ENCODE measurements at regions not wholly inside any gene's neighbourhood (a gene's known extent, or its start where the extent isn't known, plus 50 kb on each side); places are given as distances from the start of the nearest gene placed in this dataset.

DNA sequence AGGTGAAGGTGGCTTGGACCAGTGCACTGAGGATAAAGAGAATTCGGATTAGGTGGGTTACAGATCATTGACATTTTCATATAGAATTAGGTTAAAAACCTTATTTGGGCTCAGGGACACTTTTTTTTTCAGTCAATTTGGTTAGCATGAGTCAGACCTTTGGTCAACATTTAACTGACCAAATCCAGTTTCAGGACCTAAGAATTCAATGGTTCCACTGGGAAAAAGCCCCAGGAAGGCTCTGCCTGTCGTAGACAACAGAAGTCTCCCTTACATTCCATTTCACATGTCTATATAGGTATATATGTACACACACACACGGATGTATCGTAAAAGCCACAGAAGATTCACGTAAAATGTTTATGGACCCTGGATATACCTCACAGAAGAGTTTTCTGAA, 184.2 kb upstream of the RREB1 start:
- ChIA-PET CTCF (no interaction called here), POLR2A (no interaction called here)
- no peak overlapping the region for H3K27ac ChIP-seq (ENCODE audit: low read depth, low read length)
- H3K4me1 Mint-ChIP-seq = peaks cover under 1 to 2% (median under 1%) of the 10 kb centered on the region in 3 donors
- no peak overlapping the region for H3K4me3 ChIP-seq (ENCODE audit: low read length)
- no peaks in the 10 kb centered on the region for H3K36me3 ChIP-seq (ENCODE audit: insufficient read depth, low read length)
- no peak for DNase-seq
- peaks cover 2% of the 10 kb centered on the region for H3K4me1 ChIP-seq (ENCODE audit: insufficient read depth, low read length)
- no peaks in the 10 kb centered on the region for H3K27me3 ChIP-seq (ENCODE audit: insufficient read depth, low read length, poor library complexity, severe bottlenecking)
- peaks cover 0 to 4% (median 0%) of the 10 kb centered on the region in 5 donors for H3K9me3 Mint-ChIP-seq
- no peaks in the 10 kb centered on the region for H3K36me3 Mint-ChIP-seq
- H3K9me3 ChIP-seq (ENCODE audit: low read length) = no peaks in the 10 kb centered on the region
- peaks cover 12 to 40% of the 10 kb centered on the region in 2 donors for H3K27me3 Mint-ChIP-seq
- H3K4me3 Mint-ChIP-seq = no peak overlapping the region
- H3K27ac Mint-ChIP-seq = no peak overlapping the region

DNA sequence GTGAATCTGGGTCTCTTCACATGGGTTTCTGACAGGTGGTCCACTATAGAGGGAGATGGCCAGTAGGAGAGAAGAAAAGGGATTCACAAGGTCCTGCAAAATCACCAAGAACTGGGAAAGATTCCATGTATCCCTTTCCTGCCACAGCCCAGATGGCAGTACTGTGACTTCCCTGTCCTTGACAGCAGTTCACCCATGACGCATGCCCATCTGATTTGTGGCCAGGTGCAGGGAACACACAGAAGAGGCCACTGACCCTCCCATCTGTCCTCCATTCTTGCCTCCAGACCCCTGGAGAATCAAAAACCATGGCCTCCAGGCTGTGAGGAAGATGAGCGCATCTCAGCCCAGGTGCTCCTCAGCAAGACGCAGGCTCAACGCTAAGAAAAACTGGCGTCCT, 183.1 kb upstream of the RREB1 start:
- Histone ChIP-seq H3K36me3 (ENCODE audit: insufficient read depth, low read length) (no peaks in the 10 kb centered on the region), H3K27ac (ENCODE audit: low read depth, low read length) (no peak overlapping the region), H3K4me3 (ENCODE audit: low read length) (no peak overlapping the region), H3K9me3 (ENCODE audit: low read length) (no peaks in the 10 kb centered on the region), H3K4me1 (ENCODE audit: insufficient read depth, low read length) (no peaks in the 10 kb centered on the region), H3K27me3 (ENCODE audit: insufficient read depth, low read length, poor library complexity, severe bottlenecking) (no peaks in the 10 kb centered on the region)
- POLR2A ChIA-PET = no interaction called here
- H3K36me3 Mint-ChIP-seq = no peaks in the 10 kb centered on the region
- no peak for DNase-seq
- CTCF ChIA-PET = no interaction called here
- H3K27me3 Mint-ChIP-seq = peaks cover 12 to 43% of the 10 kb centered on the region in 2 donors
- no peak overlapping the region for H3K27ac Mint-ChIP-seq
- peaks cover 0 to 4% (median 0%) of the 10 kb centered on the region in 5 donors for H3K9me3 Mint-ChIP-seq
- no peak overlapping the region for H3K4me3 Mint-ChIP-seq
- no peaks in the 10 kb centered on the region for H3K4me1 Mint-ChIP-seq

GRCh38 chr6:6925391-6926164, 182.2 kb upstream of the RREB1 start:
- Histone ChIP-seq H3K9me3 (ENCODE audit: low read length) (no peaks in the 10 kb centered on the region), H3K27me3 (ENCODE audit: insufficient read depth, low read length, poor library complexity, severe bottlenecking) (no peaks in the 10 kb centered on the region), H3K27ac (ENCODE audit: low read depth, low read length) (no peak overlapping the region), H3K4me1 (ENCODE audit: insufficient read depth, low read length) (no peaks in the 10 kb centered on the region), H3K4me3 (ENCODE audit: low read length) (no peak overlapping the region), H3K36me3 (ENCODE audit: insufficient read depth, low read length) (no peaks in the 10 kb centered on the region)
- no peak for DNase-seq
- H3K4me1 Mint-ChIP-seq = no peaks in the 10 kb centered on the region
- H3K4me3 Mint-ChIP-seq = no peak overlapping the region
- H3K27ac Mint-ChIP-seq = no peak overlapping the region
- peaks cover 0 to 4% (median 0%) of the 10 kb centered on the region in 5 donors for H3K9me3 Mint-ChIP-seq
- peaks cover 12 to 49% of the 10 kb centered on the region in 2 donors for H3K27me3 Mint-ChIP-seq
- no peaks in the 10 kb centered on the region for H3K36me3 Mint-ChIP-seq
- ChIA-PET CTCF (no interaction called here), POLR2A (no interaction called here)

DNA sequence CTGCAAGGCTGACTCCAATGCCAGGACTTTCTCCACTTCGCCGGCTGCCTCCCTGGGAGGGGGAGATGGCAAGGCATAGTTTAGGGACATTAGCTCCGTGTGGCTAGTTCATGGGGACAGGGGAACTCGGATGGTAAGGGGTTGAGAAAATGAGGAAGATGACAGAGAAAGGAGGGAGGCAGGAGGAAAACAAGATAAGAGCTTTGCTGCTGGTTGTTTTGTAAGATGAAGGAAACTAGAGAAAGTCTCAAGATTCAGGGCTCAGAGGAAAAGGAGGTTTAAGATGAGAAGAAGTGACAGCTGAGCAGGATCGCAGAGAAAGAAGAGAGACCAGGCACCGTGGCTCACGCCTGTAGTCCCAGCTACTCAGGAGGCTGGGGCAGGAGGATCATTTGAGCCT, 180.9 kb upstream of the RREB1 start:
- Histone ChIP-seq H3K4me3 (ENCODE audit: low read length) (no peak overlapping the region), H3K9me3 (ENCODE audit: low read length) (no peaks in the 10 kb centered on the region), H3K27ac (ENCODE audit: low read depth, low read length) (no peak overlapping the region), H3K36me3 (ENCODE audit: insufficient read depth, low read length) (no peaks in the 10 kb centered on the region), H3K27me3 (ENCODE audit: insufficient read depth, low read length, poor library complexity, severe bottlenecking) (no peaks in the 10 kb centered on the region), H3K4me1 (ENCODE audit: insufficient read depth, low read length) (no peaks in the 10 kb centered on the region)
- POLR2A ChIA-PET = no interaction called here
- no peak for DNase-seq
- Mint-ChIP-seq H3K4me1 (no peaks in the 10 kb centered on the region), H3K27me3 (peaks cover 15 to 44% of the 10 kb centered on the region in 2 donors), H3K4me3 (no peak overlapping the region), H3K27ac (no peak overlapping the region), H3K9me3 (peaks cover 0 to 4% (median 0%) of the 10 kb centered on the region in 5 donors), H3K36me3 (no peaks in the 10 kb centered on the region)
- CTCF ChIA-PET = no interaction called here

GRCh38 chr6:6927521-6928361, 180.0 kb upstream of the RREB1 start:
- peaks cover 17 to 44% of the 10 kb centered on the region in 2 donors for H3K27me3 Mint-ChIP-seq
- no peaks in the 10 kb centered on the region for H3K4me1 ChIP-seq (ENCODE audit: insufficient read depth, low read length)
- H3K36me3 ChIP-seq (ENCODE audit: insufficient read depth, low read length) = no peaks in the 10 kb centered on the region
- H3K36me3 Mint-ChIP-seq = no peaks in the 10 kb centered on the region
- ChIA-PET CTCF (no interaction called here), POLR2A (no interaction called here)
- H3K27ac Mint-ChIP-seq = peak overlapping the region in 1 of 8 donors; percentile 70
- H3K27ac ChIP-seq (ENCODE audit: low read depth, low read length) = no peak overlapping the region
- peaks cover 0 to under 1% (median 0%) of the 10 kb centered on the region in 5 donors for H3K9me3 Mint-ChIP-seq
- no peaks in the 10 kb centered on the region for H3K4me1 Mint-ChIP-seq
- no peak for DNase-seq
- no peak overlapping the region for H3K4me3 Mint-ChIP-seq
- H3K4me3 ChIP-seq (ENCODE audit: low read length) = no peak overlapping the region
- H3K9me3 ChIP-seq (ENCODE audit: low read length) = no peaks in the 10 kb centered on the region
- no peaks in the 10 kb centered on the region for H3K27me3 ChIP-seq (ENCODE audit: insufficient read depth, low read length, poor library complexity, severe bottlenecking)

GRCh38 chr6:6930223-6930880, 177.4 kb upstream of the RREB1 start:
- ChIA-PET CTCF (no interaction called here), POLR2A (no interaction called here)
- Histone ChIP-seq H3K9me3 (ENCODE audit: low read length) (no peaks in the 10 kb centered on the region), H3K4me3 (ENCODE audit: low read length) (no peak overlapping the region), H3K4me1 (ENCODE audit: insufficient read depth, low read length) (no peaks in the 10 kb centered on the region), H3K27ac (ENCODE audit: low read depth, low read length) (no peak overlapping the region), H3K27me3 (ENCODE audit: insufficient read depth, low read length, poor library complexity, severe bottlenecking) (no peaks in the 10 kb centered on the region), H3K36me3 (ENCODE audit: insufficient read depth, low read length) (no peaks in the 10 kb centered on the region)
- DNase-seq = no peak
- Mint-ChIP-seq H3K4me1 (no peaks in the 10 kb centered on the region), H3K9me3 (no peaks in the 10 kb centered on the region), H3K36me3 (no peaks in the 10 kb centered on the region), H3K27me3 (peaks cover 15 to 25% of the 10 kb centered on the region in 2 donors), H3K27ac (no peak overlapping the region), H3K4me3 (no peak overlapping the region)

DNA sequence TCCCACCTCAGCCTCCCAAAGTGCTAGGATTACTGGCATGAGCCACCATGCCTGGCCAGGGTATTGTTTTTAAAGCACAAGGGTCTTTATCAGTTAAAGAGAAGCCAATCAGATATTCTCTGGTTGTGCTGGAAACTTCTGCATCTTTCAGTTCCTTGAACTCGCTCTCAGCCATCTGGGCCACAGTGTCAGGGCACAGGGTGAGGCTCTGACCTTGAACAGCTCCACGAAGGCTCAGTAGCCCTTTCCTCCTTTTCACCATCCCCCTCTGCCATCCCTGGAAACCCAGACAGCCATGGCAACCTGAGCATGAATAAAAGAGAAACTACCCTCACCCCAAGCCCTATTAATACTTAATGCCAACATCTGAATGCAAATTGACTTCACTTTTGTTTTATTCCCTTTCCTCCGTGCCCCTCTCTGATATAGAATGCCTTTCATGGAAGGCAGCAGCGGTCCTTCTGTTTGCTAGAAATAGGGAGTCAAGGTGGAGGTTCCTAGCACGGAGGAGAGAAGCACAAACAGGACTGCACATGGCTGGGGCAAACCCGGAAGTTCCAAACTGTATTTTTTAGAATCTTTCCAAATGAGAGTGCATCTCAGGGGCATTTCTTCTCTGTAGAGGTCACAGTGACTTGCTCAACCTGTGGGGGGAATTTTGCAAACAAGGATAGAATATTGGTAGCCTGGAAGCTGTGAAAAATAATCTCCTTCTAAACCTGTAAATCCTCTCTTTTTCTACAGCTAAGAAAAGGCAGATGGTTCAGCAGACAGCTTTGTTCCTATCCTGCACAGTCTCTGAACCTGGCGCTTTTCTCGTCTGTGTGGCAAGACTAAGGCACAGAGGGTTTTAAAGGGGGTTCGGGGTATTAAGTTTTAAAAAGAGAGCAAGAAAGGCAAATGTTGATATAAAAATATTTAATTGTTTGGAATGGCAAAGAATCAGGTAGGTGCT, 176.4 kb upstream of the RREB1 start:
- POLR2A ChIA-PET = no interaction called here

More for the DNA sequence above, 176.4 kb upstream of the RREB1 start:
- Mint-ChIP-seq H3K4me1 (no peaks in the 10 kb centered on the region), H3K27ac (peak overlapping the region in 1 of 8 donors; percentile 78), H3K9me3 (no peaks in the 10 kb centered on the region), H3K4me3 (no peak overlapping the region), H3K27me3 (peaks cover 15 to 28% of the 10 kb centered on the region in 2 donors), H3K36me3 (no peaks in the 10 kb centered on the region)
- Histone ChIP-seq H3K27me3 (ENCODE audit: insufficient read depth, low read length, poor library complexity, severe bottlenecking) (no peaks in the 10 kb centered on the region), H3K9me3 (ENCODE audit: low read length) (no peaks in the 10 kb centered on the region), H3K36me3 (ENCODE audit: insufficient read depth, low read length) (no peaks in the 10 kb centered on the region), H3K27ac (ENCODE audit: low read depth, low read length) (no peak overlapping the region), H3K4me3 (ENCODE audit: low read length) (no peak overlapping the region), H3K4me1 (ENCODE audit: insufficient read depth, low read length) (no peaks in the 10 kb centered on the region)
- CTCF ChIA-PET = no interaction called here
- no peak for DNase-seq

All from CD8-positive, alpha-beta memory T cell (primary cell).